ENCODE measurements at regions not wholly inside any gene's neighbourhood (a gene's known extent, or its start where the extent isn't known, plus 50 kb on each side); places are given as distances from the start of the nearest gene placed in this dataset.

DNA sequence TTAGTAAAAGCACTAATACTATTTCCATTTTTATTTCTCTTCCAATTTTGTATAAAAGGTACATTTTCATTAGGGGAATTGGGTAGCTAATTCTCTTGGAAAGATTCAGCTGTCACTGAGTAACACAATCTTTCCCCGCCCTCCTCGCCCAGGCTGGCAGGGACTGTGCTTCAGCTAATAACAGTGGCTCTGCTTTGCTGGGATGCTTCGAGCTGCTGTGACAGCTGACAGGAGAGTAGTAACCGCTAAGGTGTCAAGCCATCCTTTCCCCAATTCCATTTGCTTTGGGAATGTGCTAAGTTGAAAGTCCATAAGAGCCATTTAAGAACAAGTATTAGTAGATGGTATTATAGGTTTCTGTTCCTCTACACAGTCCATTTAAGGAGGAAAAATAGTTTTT is 106.7 kb upstream of the NRIP1 start:
- Histone ChIP-seq H3K4me3 (ENCODE audit: low read length in 3 of 3) (no peak overlapping the region), H3K36me3 (ENCODE audit: control insufficient read depth in 3 of 3, insufficient read depth in 3 of 3, low read length in 3 of 3) (no peaks in the 10 kb centered on the region), H3K27ac (ENCODE audit: low read depth, low read length) (no peak overlapping the region), H3K9ac (ENCODE audit: low read depth in 1 of 3, low read length in 3 of 3) (no peak overlapping the region), H3K27me3 (ENCODE audit: control insufficient read depth in 3 of 3, insufficient read depth in 3 of 3, low read length in 3 of 3) (no peaks in the 10 kb centered on the region), H3K9me3 (ENCODE audit: control insufficient read depth in 3 of 3, low read length in 3 of 3) (no peaks in the 10 kb centered on the region), H3K4me1 (ENCODE audit: control insufficient read depth in 3 of 3, insufficient read depth in 3 of 3, low read length in 3 of 3) (no peaks in the 10 kb centered on the region)

DNA sequence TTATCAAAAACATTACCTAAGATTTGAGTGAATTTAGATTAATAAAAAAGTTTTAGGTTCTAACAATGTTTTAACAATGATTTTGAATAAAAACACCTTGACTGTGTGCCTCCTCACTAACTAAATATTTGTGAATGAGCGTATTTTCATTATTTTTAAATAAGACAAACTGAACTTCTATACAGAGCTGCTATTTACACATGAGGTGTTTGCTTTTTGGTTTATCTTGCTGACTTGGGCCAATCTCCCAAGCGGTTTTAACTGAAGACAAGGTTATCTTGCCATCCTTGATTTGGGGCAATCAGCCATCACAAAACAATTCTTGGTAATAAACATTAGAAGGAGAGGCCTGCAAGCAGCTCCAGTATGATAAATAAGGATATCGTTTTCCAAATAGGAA is 108.2 kb upstream of the NRIP1 start:
- Histone ChIP-seq H3K4me3 (ENCODE audit: low read length in 3 of 3) (no peak overlapping the region), H3K9me3 (ENCODE audit: control insufficient read depth in 3 of 3, low read length in 3 of 3) (no peaks in the 10 kb centered on the region), H3K27me3 (ENCODE audit: control insufficient read depth in 3 of 3, insufficient read depth in 3 of 3, low read length in 3 of 3) (no peaks in the 10 kb centered on the region), H3K36me3 (ENCODE audit: control insufficient read depth in 3 of 3, insufficient read depth in 3 of 3, low read length in 3 of 3) (no peaks in the 10 kb centered on the region), H3K9ac (ENCODE audit: low read depth in 1 of 3, low read length in 3 of 3) (no peak overlapping the region), H3K4me1 (ENCODE audit: control insufficient read depth in 3 of 3, insufficient read depth in 3 of 3, low read length in 3 of 3) (no peaks in the 10 kb centered on the region), H3K27ac (ENCODE audit: low read depth, low read length) (no peak overlapping the region)

DNA sequence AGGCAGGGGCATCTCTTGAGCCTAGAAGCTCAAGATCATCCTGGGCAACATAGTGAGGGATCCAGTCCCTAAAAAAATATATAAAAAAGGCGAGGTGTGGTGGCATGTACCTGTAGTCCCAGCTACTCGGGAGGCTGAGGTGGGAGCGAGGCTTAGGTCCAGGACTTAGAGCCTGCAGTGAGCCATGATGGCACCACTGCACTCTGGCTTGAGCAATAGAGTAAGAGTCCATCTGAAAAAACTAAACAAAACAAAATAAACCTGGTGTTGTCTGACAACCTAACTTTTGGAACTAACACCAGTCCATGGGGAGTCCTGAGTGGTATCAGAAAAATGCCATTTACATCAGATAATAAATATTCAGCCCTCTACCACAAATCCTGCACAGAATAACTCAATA is 110.1 kb upstream of the NRIP1 start:
- Histone ChIP-seq H3K27ac (ENCODE audit: low read depth, low read length) (no peak overlapping the region), H3K9me3 (ENCODE audit: control insufficient read depth in 3 of 3, low read length in 3 of 3) (no peaks in the 10 kb centered on the region), H3K4me3 (ENCODE audit: low read length in 3 of 3) (no peak overlapping the region), H3K9ac (ENCODE audit: low read depth in 1 of 3, low read length in 3 of 3) (no peak overlapping the region), H3K36me3 (ENCODE audit: control insufficient read depth in 3 of 3, insufficient read depth in 3 of 3, low read length in 3 of 3) (no peaks in the 10 kb centered on the region), H3K27me3 (ENCODE audit: control insufficient read depth in 3 of 3, insufficient read depth in 3 of 3, low read length in 3 of 3) (no peaks in the 10 kb centered on the region), H3K4me1 (ENCODE audit: control insufficient read depth in 3 of 3, insufficient read depth in 3 of 3, low read length in 3 of 3) (no peaks in the 10 kb centered on the region)

DNA sequence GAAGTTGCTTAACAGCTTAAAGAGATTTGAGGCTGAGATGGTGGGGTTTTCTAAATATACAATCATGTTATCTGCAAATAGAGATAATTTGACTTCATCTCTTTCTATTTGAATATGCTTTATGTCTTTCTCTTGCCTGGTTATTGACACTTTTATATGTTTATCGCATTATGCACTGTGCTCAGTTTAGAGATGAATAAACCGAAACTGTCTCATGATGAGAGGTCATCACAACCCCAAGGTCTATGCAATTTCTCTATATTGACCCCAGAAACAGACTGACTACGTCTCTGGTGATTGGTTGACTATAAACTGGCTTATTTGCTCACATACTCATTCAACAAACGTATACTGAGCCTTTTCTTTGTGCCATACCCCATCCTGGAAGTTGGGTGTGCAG is 117.9 kb upstream of the NRIP1 start:
- Histone ChIP-seq H3K36me3 (ENCODE audit: control insufficient read depth in 3 of 3, insufficient read depth in 3 of 3, low read length in 3 of 3) (no peaks in the 10 kb centered on the region), H3K4me1 (ENCODE audit: control insufficient read depth in 3 of 3, insufficient read depth in 3 of 3, low read length in 3 of 3) (no peaks in the 10 kb centered on the region), H3K27me3 (ENCODE audit: control insufficient read depth in 3 of 3, insufficient read depth in 3 of 3, low read length in 3 of 3) (no peaks in the 10 kb centered on the region), H3K4me3 (ENCODE audit: low read length in 3 of 3) (no peak overlapping the region), H3K27ac (ENCODE audit: low read depth, low read length) (no peak overlapping the region), H3K9ac (ENCODE audit: low read depth in 1 of 3, low read length in 3 of 3) (no peak overlapping the region), H3K9me3 (ENCODE audit: control insufficient read depth in 3 of 3, low read length in 3 of 3) (no peaks in the 10 kb centered on the region)

DNA sequence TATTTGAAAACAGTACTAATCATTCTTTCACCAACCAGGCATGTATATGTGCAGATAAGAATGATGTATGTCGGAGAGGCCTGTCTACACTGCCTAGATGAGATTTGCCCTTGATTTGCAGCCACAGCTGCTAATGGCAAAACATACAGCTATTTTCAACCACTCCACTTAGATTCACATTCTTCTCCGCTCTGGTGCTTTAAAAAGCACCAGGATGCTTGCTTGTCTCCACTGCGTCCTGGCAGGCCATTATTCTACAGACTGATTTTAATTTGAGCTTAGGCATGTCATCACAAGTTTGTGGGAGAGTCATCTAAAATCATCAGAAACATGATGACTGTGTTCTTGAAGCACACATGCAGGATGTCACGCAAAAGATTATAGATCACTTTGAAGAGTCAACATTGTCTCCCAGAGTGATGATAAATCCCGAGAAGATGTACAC is 119.0 kb upstream of the NRIP1 start:
- Histone ChIP-seq H3K4me3 (ENCODE audit: low read length in 3 of 3) (no peak overlapping the region), H3K27ac (ENCODE audit: low read depth, low read length) (no peak overlapping the region), H3K4me1 (ENCODE audit: control insufficient read depth in 3 of 3, insufficient read depth in 3 of 3, low read length in 3 of 3) (no peaks in the 10 kb centered on the region), H3K9ac (ENCODE audit: low read depth in 1 of 3, low read length in 3 of 3) (no peak overlapping the region), H3K27me3 (ENCODE audit: control insufficient read depth in 3 of 3, insufficient read depth in 3 of 3, low read length in 3 of 3) (no peaks in the 10 kb centered on the region), H3K9me3 (ENCODE audit: control insufficient read depth in 3 of 3, low read length in 3 of 3) (no peaks in the 10 kb centered on the region), H3K36me3 (ENCODE audit: control insufficient read depth in 3 of 3, insufficient read depth in 3 of 3, low read length in 3 of 3) (no peaks in the 10 kb centered on the region)

DNA sequence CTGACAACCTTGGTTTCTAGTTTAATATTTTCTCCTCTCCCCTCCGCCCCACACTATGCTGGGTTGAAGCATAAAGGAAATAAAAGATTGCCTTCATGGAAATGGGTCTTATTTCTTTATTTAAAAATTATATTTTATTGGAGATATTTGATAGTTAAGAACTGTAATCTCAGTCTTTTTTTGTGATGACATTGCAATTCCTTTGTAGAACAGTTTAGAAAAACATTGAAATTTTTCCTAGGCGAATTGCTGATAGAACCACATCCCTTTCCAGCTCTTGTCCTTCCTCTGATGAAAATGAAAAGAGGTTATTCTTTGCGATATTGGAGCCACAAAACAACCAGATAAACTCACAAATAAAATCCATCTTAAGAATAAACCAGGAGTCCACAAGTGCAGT is 125.6 kb upstream of the NRIP1 start:
- Histone ChIP-seq H3K9me3 (ENCODE audit: control insufficient read depth in 3 of 3, low read length in 3 of 3) (no peaks in the 10 kb centered on the region), H3K27me3 (ENCODE audit: control insufficient read depth in 3 of 3, insufficient read depth in 3 of 3, low read length in 3 of 3) (no peaks in the 10 kb centered on the region), H3K4me3 (ENCODE audit: low read length in 3 of 3) (no peak overlapping the region), H3K4me1 (ENCODE audit: control insufficient read depth in 3 of 3, insufficient read depth in 3 of 3, low read length in 3 of 3) (no peaks in the 10 kb centered on the region), H3K9ac (ENCODE audit: low read depth in 1 of 3, low read length in 3 of 3) (no peak overlapping the region), H3K36me3 (ENCODE audit: control insufficient read depth in 3 of 3, insufficient read depth in 3 of 3, low read length in 3 of 3) (no peaks in the 10 kb centered on the region), H3K27ac (ENCODE audit: low read depth, low read length) (no peak overlapping the region)

DNA sequence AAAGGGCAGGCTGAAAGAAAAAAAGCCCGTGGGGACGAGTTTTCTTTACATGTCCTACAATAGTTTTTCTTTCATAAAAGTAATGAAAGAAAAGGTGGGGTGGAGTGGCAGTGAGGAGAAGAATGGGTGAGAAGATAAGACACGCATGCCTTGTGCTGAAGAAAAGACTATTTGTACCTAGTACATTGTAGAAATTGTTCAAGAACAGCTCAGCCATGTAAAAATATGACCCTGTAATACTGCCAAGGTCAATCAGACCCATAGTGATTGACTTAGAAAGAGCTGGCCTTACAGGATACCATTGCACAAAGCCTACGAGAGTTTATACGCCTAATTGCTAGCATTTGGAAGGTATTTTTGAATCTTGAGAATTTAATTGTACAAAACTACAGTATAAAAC is 126.0 kb upstream of the NRIP1 start:
- no peak overlapping the region for H3K9ac ChIP-seq (ENCODE audit: low read depth in 1 of 3, low read length in 3 of 3)
- no peaks in the 10 kb centered on the region for H3K9me3 ChIP-seq (ENCODE audit: control insufficient read depth in 3 of 3, low read length in 3 of 3)
- no peaks in the 10 kb centered on the region for H3K36me3 ChIP-seq (ENCODE audit: control insufficient read depth in 3 of 3, insufficient read depth in 3 of 3, low read length in 3 of 3)
- no peak overlapping the region for H3K27ac ChIP-seq (ENCODE audit: low read depth, low read length)
- H3K4me3 ChIP-seq (ENCODE audit: low read length in 3 of 3): no peak overlapping the region
- no peaks in the 10 kb centered on the region for H3K4me1 ChIP-seq (ENCODE audit: control insufficient read depth in 3 of 3, insufficient read depth in 3 of 3, low read length in 3 of 3)
- H3K27me3 ChIP-seq (ENCODE audit: control insufficient read depth in 3 of 3, insufficient read depth in 3 of 3, low read length in 3 of 3): no peaks in the 10 kb centered on the region

DNA sequence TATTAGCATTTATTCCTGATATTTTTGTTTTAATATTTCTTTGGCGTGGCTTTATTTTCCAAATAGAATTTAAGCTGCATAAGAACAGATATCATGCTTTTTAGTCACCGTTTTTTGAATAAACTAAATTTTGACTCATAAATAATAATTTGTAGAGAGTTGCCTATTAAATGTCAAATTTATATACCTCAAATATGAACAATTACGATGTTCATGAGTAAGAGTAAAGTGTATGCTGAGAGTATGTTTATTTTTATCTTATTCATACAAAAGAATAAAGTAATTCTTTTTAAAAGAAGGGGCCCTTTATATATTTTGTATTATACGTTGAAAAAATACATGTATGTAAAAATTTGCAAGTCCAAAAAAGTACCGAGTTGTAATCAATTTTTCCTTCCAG is 126.5 kb upstream of the NRIP1 start:
- Histone ChIP-seq H3K27me3 (ENCODE audit: control insufficient read depth in 3 of 3, insufficient read depth in 3 of 3, low read length in 3 of 3) (no peaks in the 10 kb centered on the region), H3K9me3 (ENCODE audit: control insufficient read depth in 3 of 3, low read length in 3 of 3) (no peaks in the 10 kb centered on the region), H3K4me3 (ENCODE audit: low read length in 3 of 3) (no peak overlapping the region), H3K27ac (ENCODE audit: low read depth, low read length) (no peak overlapping the region), H3K9ac (ENCODE audit: low read depth in 1 of 3, low read length in 3 of 3) (no peak overlapping the region), H3K36me3 (ENCODE audit: control insufficient read depth in 3 of 3, insufficient read depth in 3 of 3, low read length in 3 of 3) (no peaks in the 10 kb centered on the region), H3K4me1 (ENCODE audit: control insufficient read depth in 3 of 3, insufficient read depth in 3 of 3, low read length in 3 of 3) (no peaks in the 10 kb centered on the region)

DNA sequence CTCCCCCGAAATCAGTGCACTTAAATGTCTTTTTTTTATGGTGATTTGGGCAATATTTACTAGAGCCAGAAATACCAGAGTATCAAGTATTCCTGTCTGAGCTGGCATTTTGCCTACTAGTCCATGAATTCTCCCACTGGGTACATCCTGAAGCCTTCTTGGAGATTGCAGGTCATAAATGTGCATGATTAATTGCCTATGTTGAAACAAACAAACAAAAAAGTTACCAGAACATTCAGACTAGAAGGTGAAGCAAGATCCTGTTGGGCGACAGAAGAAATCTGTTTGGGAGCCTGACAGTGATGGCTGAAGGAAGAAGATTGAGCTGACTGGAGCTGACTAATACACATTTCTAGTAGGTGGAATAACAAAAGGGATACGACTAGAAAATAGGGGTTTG is 127.4 kb upstream of the NRIP1 start:
- H3K4me1 ChIP-seq (ENCODE audit: control insufficient read depth in 3 of 3, insufficient read depth in 3 of 3, low read length in 3 of 3): no peaks in the 10 kb centered on the region
- H3K27me3 ChIP-seq (ENCODE audit: control insufficient read depth in 3 of 3, insufficient read depth in 3 of 3, low read length in 3 of 3): no peaks in the 10 kb centered on the region
- H3K27ac ChIP-seq (ENCODE audit: low read depth, low read length): no peak overlapping the region
- H3K36me3 ChIP-seq (ENCODE audit: control insufficient read depth in 3 of 3, insufficient read depth in 3 of 3, low read length in 3 of 3): no peaks in the 10 kb centered on the region
- no peak overlapping the region for H3K4me3 ChIP-seq (ENCODE audit: low read length in 3 of 3)
- no peak overlapping the region for H3K9ac ChIP-seq (ENCODE audit: low read depth in 1 of 3, low read length in 3 of 3)
- H3K9me3 ChIP-seq (ENCODE audit: control insufficient read depth in 3 of 3, low read length in 3 of 3): no peaks in the 10 kb centered on the region

DNA sequence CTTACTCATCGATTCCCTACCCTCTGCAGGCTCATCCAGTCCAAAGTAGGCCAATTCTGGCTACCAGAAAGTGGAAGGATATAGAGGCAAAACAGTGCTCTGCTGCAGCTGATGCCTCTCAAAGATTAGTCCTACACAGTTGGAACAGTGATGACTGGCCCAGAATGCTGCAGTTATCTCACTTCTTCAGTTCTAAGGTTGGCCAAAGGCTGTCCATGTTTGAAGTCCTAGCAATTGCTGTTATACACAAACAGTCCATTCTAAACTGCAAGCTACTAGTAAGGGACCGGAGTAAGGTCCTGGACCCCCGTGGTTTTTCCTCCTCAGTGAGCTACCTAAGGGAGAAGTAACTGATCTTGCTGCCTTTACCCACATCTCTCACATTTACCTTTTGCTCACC is 129.1 kb upstream of the NRIP1 start:
- H3K27ac ChIP-seq (ENCODE audit: low read depth, low read length): no peak overlapping the region
- no peaks in the 10 kb centered on the region for H3K36me3 ChIP-seq (ENCODE audit: control insufficient read depth in 3 of 3, insufficient read depth in 3 of 3, low read length in 3 of 3)
- H3K9ac ChIP-seq (ENCODE audit: low read depth in 1 of 3, low read length in 3 of 3): no peak overlapping the region
- no peaks in the 10 kb centered on the region for H3K9me3 ChIP-seq (ENCODE audit: control insufficient read depth in 3 of 3, low read length in 3 of 3)
- no peaks in the 10 kb centered on the region for H3K4me1 ChIP-seq (ENCODE audit: control insufficient read depth in 3 of 3, insufficient read depth in 3 of 3, low read length in 3 of 3)
- no peaks in the 10 kb centered on the region for H3K27me3 ChIP-seq (ENCODE audit: control insufficient read depth in 3 of 3, insufficient read depth in 3 of 3, low read length in 3 of 3)
- no peak overlapping the region for H3K4me3 ChIP-seq (ENCODE audit: low read length in 3 of 3)

DNA sequence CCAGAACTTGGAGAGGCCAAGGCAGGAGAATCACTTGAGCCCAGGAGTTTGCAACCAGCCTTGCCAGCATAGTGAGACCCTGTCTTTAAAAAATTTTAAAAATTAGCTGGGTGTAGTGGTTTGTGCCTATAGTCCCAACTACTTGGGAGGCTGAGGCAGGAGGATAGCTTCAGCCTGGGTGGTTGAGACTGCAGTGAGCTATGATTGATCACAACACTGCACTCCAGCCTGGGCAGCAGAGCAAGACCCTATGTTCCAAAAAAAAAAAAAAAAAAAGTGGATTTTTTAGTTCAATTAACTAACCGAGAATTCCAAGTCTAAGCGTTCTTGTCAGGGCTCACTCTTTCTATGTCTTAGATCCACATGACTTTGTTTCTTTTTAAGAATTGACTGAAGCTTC is 130.3 kb upstream of the NRIP1 start:
- Histone ChIP-seq H3K27ac (ENCODE audit: low read depth, low read length) (no peak overlapping the region), H3K9ac (ENCODE audit: low read depth in 1 of 3, low read length in 3 of 3) (no peak overlapping the region), H3K9me3 (ENCODE audit: control insufficient read depth in 3 of 3, low read length in 3 of 3) (no peaks in the 10 kb centered on the region), H3K4me1 (ENCODE audit: control insufficient read depth in 3 of 3, insufficient read depth in 3 of 3, low read length in 3 of 3) (no peaks in the 10 kb centered on the region), H3K4me3 (ENCODE audit: low read length in 3 of 3) (no peak overlapping the region), H3K36me3 (ENCODE audit: control insufficient read depth in 3 of 3, insufficient read depth in 3 of 3, low read length in 3 of 3) (no peaks in the 10 kb centered on the region), H3K27me3 (ENCODE audit: control insufficient read depth in 3 of 3, insufficient read depth in 3 of 3, low read length in 3 of 3) (no peaks in the 10 kb centered on the region)

Data from skeletal muscle tissue (tissue), 3 donors.